K562 (cell line): ENCODE measurements at regions not wholly inside any gene's neighbourhood (a gene's known extent, or its start where the extent isn't known, plus 50 kb on each side); places are given as distances from the start of the nearest gene placed in this dataset.

Source experiments
- ATAC-seq: fragments of 200-7000 bp; cut with Tn5 transposase; 3 replicates; pipeline ENCODE4 v1.9.1; 2020; ENCODE audit warnings: moderate library complexity
- BruUV-seq: library from RNA; stranded (reverse); fragments of 400-500 nt; replicated peaks from 2 replicates; lab custom pipeline; 2021; lab: Mats Ljungman, UMichigan
- CTCF ChIA-PET: fragments of 300-600 bp; formaldehyde crosslinking; extraction: SDS; loops from one replicate; lab custom pipeline; 2021; ENCODE audit warnings: low intra/inter-chr PET ratio; lab: Yijun Ruan, JAX
- POLR2A ChIA-PET: fragments of 300-600, 350-650 bp; sonication (Branson Sonifier 250); formaldehyde crosslinking; extraction: SDS; loops from one replicate; lab custom pipeline; 2021; ENCODE audit warnings: antibody characterized with exemption, inconsistent platforms; lab: Yijun Ruan, JAX
- DNase-seq, 4 experiments: peaks; one replicate each; pipeline versions ENCODE4 v3.0.0 to v3.0.0-alpha.2; 2011 to 2018; ENCODE audit warnings: low spot score in 3 of 4, mixed read lengths in 3 of 4; ENCODE audit errors: extremely low read depth in 1 of 4
- FAIRE-seq: peaks from 2 replicates; lab custom pipeline; 2011; peaks lifted over from hg19 to GRCh38; lab: Jason Lieb, UNC
- H2AFZ ChIP-seq: 2 replicates; pipeline ENCODE4 v1.6.0; 2011; ENCODE audit warnings: low read depth, low read length, control low read depth, inconsistent platforms
- H3K27ac ChIP-seq: fragments of 200-600 bp; 3 replicates; pipeline ENCODE4 v1.8.0; 2011; ENCODE audit warnings: low read depth, mild to moderate bottlenecking, control low read depth, inconsistent platforms, low read length, moderate library complexity, mixed read lengths; ENCODE audit errors: extremely low read depth
- H3K27me3 ChIP-seq, 2 experiments: fragments of 300-600 bp in 1 of 2; 2 replicates in 1 of 2; 3 replicates in 1 of 2; pipeline versions ENCODE4 v1.6.0 to v1.8.0; 2011; ENCODE audit warnings: inconsistent platforms in 2 of 2, low read length in 2 of 2, mild to moderate bottlenecking in 1 of 2, mixed read lengths in 1 of 2, moderate library complexity in 1 of 2; ENCODE audit not compliant: control insufficient read depth in 2 of 2, insufficient read depth in 2 of 2
- H3K36me3 ChIP-seq: fragments of 300-600 bp; 3 replicates; pipeline ENCODE4 v1.8.0; 2011; ENCODE audit warnings: mild to moderate bottlenecking, low read length, inconsistent platforms; ENCODE audit not compliant: control insufficient read depth, insufficient read depth
- H3K4me1 ChIP-seq, 2 experiments: fragments of 200-600 bp in 1 of 2; replicated peaks in 1 of 2; 2 replicates in 1 of 2; 3 replicates in 1 of 2; pipeline versions ENCODE4 v1.5.1 to v1.8.0; 2011; ENCODE audit warnings: inconsistent platforms in 2 of 2, low read length in 2 of 2, mild to moderate bottlenecking in 1 of 2, mixed read lengths in 1 of 2, moderate library complexity in 1 of 2; ENCODE audit not compliant: control insufficient read depth in 2 of 2, insufficient read depth in 2 of 2
- H3K4me2 ChIP-seq: 2 replicates; pipeline ENCODE4 v1.6.1; 2011; ENCODE audit warnings: low read length, control low read depth, inconsistent platforms, mixed read lengths; ENCODE audit not compliant: insufficient read depth
- H3K4me3 ChIP-seq: fragments of 200-600 bp; sonication (generic), shearing (Covaris generic); 2 replicates; pipeline ENCODE4 v1.5.1; 2016; ENCODE audit warnings: control low read depth, inconsistent platforms
- H3K79me2 ChIP-seq: fragments of 200-600 bp; 3 replicates; pipeline ENCODE4 v1.8.0; 2011; ENCODE audit warnings: low read length, inconsistent platforms; ENCODE audit not compliant: control insufficient read depth, insufficient read depth
- H3K9ac ChIP-seq, 2 experiments: 2 replicates each; pipeline versions ENCODE4 v1.6.0 to v1.6.1; 2011; ENCODE audit warnings: low read depth in 2 of 2, low read length in 2 of 2, control low read depth in 1 of 2, inconsistent platforms in 1 of 2, mild to moderate bottlenecking in 1 of 2, mixed read lengths in 1 of 2; ENCODE audit not compliant: insufficient read depth in 1 of 2
- H3K9me1 ChIP-seq: one replicate; pipeline ENCODE4 v1.6.0; 2011; ENCODE audit warnings: inconsistent platforms, mild to moderate bottlenecking, low read length, moderate library complexity; ENCODE audit not compliant: control insufficient read depth, insufficient read depth
- H3K9me3 ChIP-seq: replicated peaks from 2 replicates; pipeline ENCODE4 v1.5.1; 2011; ENCODE audit warnings: low read depth, low read length, inconsistent platforms; ENCODE audit not compliant: control insufficient read depth, insufficient read depth
- H4K20me1 ChIP-seq: replicated peaks from 2 replicates; pipeline ENCODE4 v1.6.1; 2011; ENCODE audit warnings: low read length, inconsistent platforms, mixed read lengths; ENCODE audit not compliant: control insufficient read depth, insufficient read depth
- ID3 ChIP-seq, 2 experiments: fragments of 250-450 bp in 1 of 2; fragments of 450-650 bp in 1 of 2; sonication (Bioruptor Pico) in 1 of 2; IDR thresholded peaks; 2 replicates each; pipeline versions ENCODE4 v1.6.1 to v1.8.0; 2016 to 2021; ENCODE audit warnings: mild to moderate bottlenecking in 2 of 2, moderate library complexity in 2 of 2, missing compliant biosample characterization in 1 of 2, missing genetic modification characterization in 1 of 2
- KLF1 ChIP-seq: fragments of 450-650 bp; IDR thresholded peaks from 2 replicates; pipeline ENCODE4 v1.6.1; 2016; ENCODE audit warnings: missing genetic modification characterization, missing compliant biosample characterization
- MCM5 ChIP-seq: fragments of 450-650 bp; IDR thresholded peaks from 2 replicates; pipeline ENCODE4 v1.6.1; 2016; ENCODE audit warnings: low read depth
- NFE2L1 ChIP-seq: fragments of 450-650 bp; IDR thresholded peaks from 2 replicates; pipeline ENCODE4 v1.6.1; 2016; ENCODE audit warnings: missing genetic modification characterization, low read depth, mild to moderate bottlenecking, missing compliant biosample characterization, moderate library complexity, borderline replicate concordance
- SIRT6 ChIP-seq: IDR thresholded peaks from one replicate; pipeline ENCODE4 v1.6.1; 2012; ENCODE audit warnings: low read depth, mild to moderate bottlenecking, control low read depth, inconsistent platforms, low read length, moderate library complexity
- TEAD1 ChIP-seq, 2 experiments: fragments of 450-650 bp in 1 of 2; sonication (generic) in 1 of 2; formaldehyde crosslinking; IDR thresholded peaks; 2 replicates each; pipeline versions ENCODE4 v1.4.0 to v1.8.0; 2020 to 2022; ENCODE audit warnings: mild to moderate bottlenecking in 2 of 2, missing genetic modification reagents in 1 of 2
- ZBTB7A ChIP-seq: IDR thresholded peaks from 2 replicates; pipeline ENCODE4 v1.6.1; 2011; ENCODE audit warnings: low read depth, mild to moderate bottlenecking, low read length, moderate library complexity, borderline replicate concordance; ENCODE audit not compliant: control insufficient read depth
- ZFP1 ChIP-seq: fragments of 450-650 bp; formaldehyde crosslinking; IDR thresholded peaks from 2 replicates; pipeline ENCODE4 v1.4.0; 2020; ENCODE audit warnings: mild to moderate bottlenecking, mixed read lengths
- ZFP36 ChIP-seq: fragments of 150-350 bp; IDR thresholded peaks from 2 replicates; pipeline ENCODE4 v1.6.1; 2018; ENCODE audit warnings: low read length, low read depth; ENCODE audit not compliant: partially characterized antibody
- ZNF445 ChIP-seq: fragments of 250-450 bp; sonication (Bioruptor Pico); IDR thresholded peaks from 2 replicates; pipeline ENCODE4 v1.4.0; 2020; ENCODE audit warnings: low read depth, mild to moderate bottlenecking, moderate library complexity
- ZNF785 ChIP-seq: fragments of 250-450 bp; sonication (Bioruptor Pico); IDR thresholded peaks from 2 replicates; pipeline ENCODE4 v1.4.0; 2020; ENCODE audit warnings: mild to moderate bottlenecking
- ZZZ3 ChIP-seq: fragments of 450-650 bp; IDR thresholded peaks from 2 replicates; pipeline ENCODE4 v1.6.1; 2016; ENCODE audit warnings: antibody characterized with exemption, mild to moderate bottlenecking, moderate library complexity
- WGBS: fragments of 100-300 bp; shearing (Covaris generic); methylation state at CpG from one replicate; pipeline ENCODE4 v1.1.6; 2016; ENCODE audit warnings: low coverage, mixed read lengths; ENCODE audit not compliant: insufficient coverage; ENCODE audit errors: missing lambda C conversion rate; 5-methylcytosine and 5-hydroxymethylcytosine counted together
- in situ Hi-C: fragments of 300-500 bp; cut with MboI; formaldehyde crosslinking; loops from 4 replicates; pipeline ENCODE4 v1.15.0; 2018; ENCODE audit warnings: inconsistent platforms, mixed read lengths
- intact Hi-C: fragments of 100-400 bp; cut with micrococcal nuclease; formaldehyde crosslinking; loops from 2 replicates; pipeline ENCODE4 v1.14.2; 2022
- TF ChIP-seq, protein P1 (sequence below): fragments of 250-450 bp; sonication (Bioruptor Pico); IDR thresholded peaks from 2 replicates; pipeline ENCODE4 v1.8.0; 2022; ENCODE audit warnings: moderate library complexity, mild to moderate bottlenecking, inconsistent platforms

- intact Hi-C loops: no loop called here
- H3K79me2 ChIP-seq: no peaks in the 10 kb centered on the region
- BruUV-seq: no TSS peak
- TF ChIP-seq SIRT6 (no peak), ZFP1 (CRISPR knock-in tag) (no peak)
- TF ChIP-seq, protein P1, sequence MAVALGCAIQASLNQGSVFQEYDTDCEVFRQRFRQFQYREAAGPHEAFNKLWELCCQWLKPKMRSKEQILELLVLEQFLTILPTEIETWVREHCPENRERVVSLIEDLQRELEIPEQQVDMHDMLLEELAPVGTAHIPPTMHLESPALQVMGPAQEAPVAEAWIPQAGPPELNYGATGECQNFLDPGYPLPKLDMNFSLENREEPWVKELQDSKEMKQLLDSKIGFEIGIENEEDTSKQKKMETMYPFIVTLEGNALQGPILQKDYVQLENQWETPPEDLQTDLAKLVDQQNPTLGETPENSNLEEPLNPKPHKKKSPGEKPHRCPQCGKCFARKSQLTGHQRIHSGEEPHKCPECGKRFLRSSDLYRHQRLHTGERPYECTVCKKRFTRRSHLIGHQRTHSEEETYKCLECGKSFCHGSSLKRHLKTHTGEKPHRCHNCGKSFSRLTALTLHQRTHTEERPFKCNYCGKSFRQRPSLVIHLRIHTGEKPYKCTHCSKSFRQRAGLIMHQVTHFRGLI: no peak
- TF ChIP-seq, all 486 proteins: peak for 0
- no peak overlapping the region for H3K9ac ChIP-seq
- H3K27ac ChIP-seq: no peak overlapping the region
- H3K4me1 ChIP-seq: no peaks in the 10 kb centered on the region
- DNase-seq (no peak), ATAC-seq (no peak), FAIRE-seq (no peak)
- no peaks in the 10 kb centered on the region for H3K9me3 ChIP-seq
- no peaks in the 10 kb centered on the region for H3K27me3 ChIP-seq
- H2AFZ ChIP-seq: no peak overlapping the region
- H3K9me1 ChIP-seq: no peaks in the 10 kb centered on the region
- H3K36me3 ChIP-seq: no peaks in the 10 kb centered on the region
- in situ Hi-C loops: no loop called here
- ChIA-PET POLR2A (no interaction called here), CTCF (no interaction called here)
- no peaks in the 10 kb centered on the region for H4K20me1 ChIP-seq
- H3K4me3 ChIP-seq: no peak overlapping the region
- H3K4me2 ChIP-seq: no peak overlapping the region
- WGBS: 2% methylated on average over 4 of the region's 4 CpGs
These were observed 222.0 kb upstream of the LRIG3 start for GRCh38 chr12:59142183-59142790.

DNA sequence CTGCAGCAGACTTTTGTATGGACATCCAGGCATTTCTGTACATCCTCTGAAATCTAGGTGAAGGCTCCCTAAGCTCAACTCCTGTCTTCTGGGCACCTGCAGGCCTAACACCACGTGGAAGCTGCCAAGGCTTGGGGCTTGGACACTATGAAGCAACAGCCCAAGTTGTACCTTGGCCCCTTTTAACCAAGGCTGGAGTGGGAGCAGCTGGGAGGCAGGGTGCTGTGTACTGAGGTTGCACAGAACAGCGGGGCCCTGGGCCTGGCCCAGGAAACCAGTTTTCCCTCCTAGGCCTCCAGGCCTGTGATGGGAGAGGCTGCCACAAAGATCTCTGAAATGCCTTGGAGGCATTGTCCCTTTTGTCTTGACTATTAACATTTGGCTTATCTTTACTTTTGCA lies 214.4 kb upstream of the LRIG3 start:
- Histone ChIP-seq H3K9ac (no peak overlapping the region), H3K79me2 (no peaks in the 10 kb centered on the region), H3K9me3 (no peaks in the 10 kb centered on the region), H3K27me3 (no peaks in the 10 kb centered on the region), H3K4me1 (no peaks in the 10 kb centered on the region), H4K20me1 (no peaks in the 10 kb centered on the region), H3K9me1 (no peaks in the 10 kb centered on the region), H3K4me2 (no peak overlapping the region), H3K27ac (no peak overlapping the region), H3K4me3 (no peak overlapping the region), H3K36me3 (no peaks in the 10 kb centered on the region), H2AFZ (no peak overlapping the region)
- DNase-seq (no peak), FAIRE-seq (no peak), ATAC-seq (no peak)
- WGBS: 0% methylated on average over 2 of the region's 2 CpGs
- intact Hi-C loops: no loop called here
- ChIA-PET CTCF (no interaction called here), POLR2A (no interaction called here)
- BruUV-seq: no TSS peak
- in situ Hi-C loops: no loop called here
- TF ChIP-seq TEAD1 (CRISPR knock-in tag; IDR thresholded peaks at IDR 0.05) (no peak), ZZZ3 (no peak), ZBTB7A (no peak), KLF1 (tag) (no peak), NFE2L1 (tag) (no peak), ID3 (CRISPR knock-in tag; IDR thresholded peaks at IDR 0.05) (no peak), ID3 (tag; IDR thresholded peaks at IDR 0.05) (no peak), MCM5 (no peak), ZFP36 (no peak), ZNF445 (no peak), ZNF785 (CRISPR knock-in tag) (no peak)
